Lung microvascular endothelial cell (primary cell): ENCODE measurements at regions not wholly inside any gene's neighbourhood (a gene's known extent, or its start where the extent isn't known, plus 50 kb on each side); places are given as distances from the start of the nearest gene placed in this dataset.

Experiments used
- DNase-seq, 2 donors: peaks; one replicate each; pipeline versions ENCODE4 v3.0.0 to v3.0.0-alpha.2; 2010; ENCODE audit warnings: low read depth in 2 of 2

- no peak for DNase-seq
Observed at GRCh38 chr16:80189476-80190175, 351.2 kb upstream of the DYNLRB2 start.

GRCh38 chr16:80176114-80176513 lies 364.7 kb upstream of the DYNLRB2 start:
- DNase-seq, result peak in 1 of 2 donors; percentile 5

GRCh38 chr16:80175011-80175410 lies 365.8 kb upstream of the DYNLRB2 start:
- DNase-seq, result no peak

DNA sequence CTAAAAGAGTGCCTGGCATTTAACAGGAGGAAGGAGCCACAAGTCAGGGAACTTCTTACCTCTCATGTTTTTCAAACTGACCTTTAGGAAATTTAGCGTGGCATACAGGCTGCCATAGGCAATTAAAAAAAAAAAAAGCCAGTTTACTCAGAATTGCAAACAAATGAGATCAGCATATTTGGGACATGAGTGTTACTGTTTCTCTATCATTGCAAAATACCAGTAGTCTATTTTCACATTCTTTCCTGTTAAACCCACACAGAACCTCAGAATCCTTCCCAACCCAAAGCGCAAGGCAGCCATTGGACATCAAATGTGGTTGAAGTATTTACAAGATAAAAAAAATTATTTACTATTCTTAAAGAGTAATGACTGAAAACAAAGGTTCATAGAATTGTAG lies 366.4 kb upstream of the DYNLRB2 start:
- DNase-seq, result peak in 1 of 2 donors; percentile 25

DNA sequence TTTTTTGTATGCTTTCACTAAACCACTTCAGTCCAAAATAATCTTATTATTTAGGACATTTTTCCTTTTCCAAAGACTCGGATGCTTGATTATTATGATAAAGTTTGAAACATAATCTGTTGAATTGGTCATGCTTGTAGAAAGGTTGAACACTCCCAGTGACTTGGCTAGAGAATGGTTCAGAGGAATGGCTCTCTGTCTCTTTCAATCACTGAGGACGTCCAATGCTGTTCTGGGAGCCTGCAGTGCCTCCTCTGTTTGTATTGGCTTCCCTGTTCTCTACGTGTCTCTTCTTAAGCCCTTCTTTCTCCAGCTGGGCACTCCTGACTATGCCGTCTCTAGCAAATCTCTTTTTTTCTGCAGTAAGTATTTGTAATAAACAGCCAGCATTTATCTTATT lies 369.0 kb upstream of the DYNLRB2 start:
- no peak for DNase-seq

GRCh38 chr16:80171199-80171598 lies 369.6 kb upstream of the DYNLRB2 start:
- DNase-seq, result no peak

GRCh38 chr16:80167657-80168390 lies 373.0 kb upstream of the DYNLRB2 start:
- no peak for DNase-seq

- no peak for DNase-seq
Observed at GRCh38 chr16:80166082-80166481, 374.7 kb upstream of the DYNLRB2 start.

GRCh38 chr16:80164966-80165550 lies 375.7 kb upstream of the DYNLRB2 start:
- DNase-seq, result no peak

DNA sequence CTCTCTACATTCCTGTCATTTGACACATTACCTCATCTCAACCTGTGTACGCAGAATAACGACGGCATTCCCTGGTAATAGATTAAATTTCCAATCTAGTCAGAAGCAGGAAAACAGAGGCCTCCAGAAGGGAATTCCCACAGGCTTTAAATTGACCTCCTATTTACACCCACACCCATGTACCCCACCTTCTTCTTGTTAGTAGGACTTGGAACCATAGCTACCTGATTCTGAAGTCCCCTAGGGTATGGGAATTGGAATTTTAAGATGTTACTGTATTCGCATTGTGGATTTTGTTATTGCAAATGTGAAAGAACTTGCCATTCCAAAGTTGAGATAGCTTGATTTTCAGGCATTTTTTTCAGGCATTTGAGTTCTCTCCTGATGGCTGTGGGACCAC lies 377.5 kb upstream of the DYNLRB2 start:
- DNase-seq, result no peak

- DNase-seq, result no peak
Observed at GRCh38 chr16:80161799-80162739, 378.7 kb upstream of the DYNLRB2 start.

DNA sequence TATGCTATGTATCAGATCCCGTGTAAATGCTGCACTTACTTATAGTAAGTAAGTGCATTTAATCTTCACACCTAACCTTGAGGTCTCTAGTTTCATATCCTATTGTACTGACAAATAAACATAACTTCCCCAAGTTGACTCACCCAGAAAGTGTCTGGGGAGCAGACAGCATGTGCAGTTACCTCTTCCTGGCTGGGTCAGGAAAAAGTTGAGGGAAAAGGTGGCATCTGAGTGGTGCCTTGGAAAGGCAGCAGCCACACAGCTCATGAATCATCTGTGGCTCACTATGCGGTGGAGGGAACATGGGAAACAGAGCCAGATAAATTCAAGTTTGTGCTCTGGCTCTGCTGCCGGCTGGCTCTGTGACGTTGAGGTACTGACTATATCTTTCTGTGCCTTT lies 382.0 kb upstream of the DYNLRB2 start:
- DNase-seq, result peak in 1 of 2 donors; percentile 88

DNA sequence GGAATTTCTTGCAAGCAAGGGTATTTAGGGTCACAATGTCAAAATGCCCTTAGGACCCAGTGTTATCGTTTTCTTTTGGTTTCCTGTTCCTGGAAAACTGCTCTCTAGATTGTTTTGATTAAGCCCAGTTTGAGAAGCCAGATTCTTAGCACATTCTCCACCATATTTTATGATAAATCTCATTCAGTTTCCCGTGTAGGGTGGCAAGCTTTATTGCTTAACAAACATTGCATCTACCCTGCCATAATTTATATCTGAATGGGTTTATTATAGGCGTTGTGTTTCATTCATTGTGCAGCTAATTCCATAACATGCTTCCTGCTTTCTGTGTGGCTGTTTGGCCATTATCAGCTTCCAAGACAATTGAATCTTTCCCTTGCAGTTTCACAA lies 389.1 kb upstream of the DYNLRB2 start:
- DNase-seq, result no peak

DNA sequence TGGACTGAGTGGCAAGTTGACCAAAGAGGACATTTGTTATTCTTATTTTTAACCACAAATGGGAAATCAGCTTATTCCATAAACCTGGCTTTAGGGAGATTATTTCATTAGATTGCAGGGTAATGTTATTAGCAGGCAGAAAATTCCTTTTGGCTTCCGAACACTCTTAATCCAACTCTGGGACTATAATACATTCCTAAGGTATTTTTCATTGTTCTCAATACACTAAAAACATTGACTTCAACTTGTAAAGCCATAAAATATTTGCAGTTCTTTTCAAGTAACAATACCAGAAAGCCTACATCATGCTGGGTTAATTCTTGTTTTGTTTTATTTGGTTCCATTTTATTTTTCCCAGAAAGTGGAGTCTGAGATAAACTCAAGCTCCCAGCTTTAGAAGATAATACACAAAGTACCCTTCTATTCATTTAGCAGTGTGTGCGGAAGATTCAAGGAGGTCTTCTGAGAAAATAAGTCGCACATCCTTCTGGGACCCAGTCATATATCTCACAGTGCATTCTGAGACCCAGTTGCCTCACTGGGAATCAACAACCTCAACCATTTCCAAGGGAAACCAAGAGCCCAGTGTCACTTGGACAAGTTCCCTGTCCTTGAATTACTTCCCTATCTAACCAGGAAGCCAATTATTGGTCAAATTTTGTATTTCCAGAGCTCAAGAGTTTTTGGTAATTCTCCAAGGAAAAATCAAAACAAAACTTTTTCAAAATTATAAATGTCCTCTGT lies 389.6 kb upstream of the DYNLRB2 start:
- no peak for DNase-seq

DNA sequence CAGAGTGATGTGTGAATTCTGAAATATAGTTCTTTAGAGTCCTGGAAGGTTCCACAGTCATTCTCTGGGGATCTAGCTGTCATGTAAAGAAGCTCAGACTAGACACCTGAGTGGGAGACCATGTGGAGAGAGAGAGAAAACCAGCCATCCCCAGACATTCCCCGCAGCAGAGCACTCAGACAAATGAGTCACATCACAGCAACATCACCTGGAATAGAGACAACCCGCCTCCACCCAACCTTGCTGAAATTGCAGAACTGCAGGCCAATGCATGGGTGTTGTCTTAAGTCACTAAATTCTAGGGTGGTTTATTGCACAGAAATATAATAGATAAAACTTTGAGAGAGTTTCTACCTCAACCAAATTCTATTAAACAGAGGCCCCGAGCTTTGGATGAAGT lies 392.0 kb upstream of the DYNLRB2 start:
- no peak for DNase-seq

- DNase-seq, result peak in 1 of 2 donors; percentile 16
Observed at GRCh38 chr16:80147026-80147655, 393.7 kb upstream of the DYNLRB2 start.

DNA sequence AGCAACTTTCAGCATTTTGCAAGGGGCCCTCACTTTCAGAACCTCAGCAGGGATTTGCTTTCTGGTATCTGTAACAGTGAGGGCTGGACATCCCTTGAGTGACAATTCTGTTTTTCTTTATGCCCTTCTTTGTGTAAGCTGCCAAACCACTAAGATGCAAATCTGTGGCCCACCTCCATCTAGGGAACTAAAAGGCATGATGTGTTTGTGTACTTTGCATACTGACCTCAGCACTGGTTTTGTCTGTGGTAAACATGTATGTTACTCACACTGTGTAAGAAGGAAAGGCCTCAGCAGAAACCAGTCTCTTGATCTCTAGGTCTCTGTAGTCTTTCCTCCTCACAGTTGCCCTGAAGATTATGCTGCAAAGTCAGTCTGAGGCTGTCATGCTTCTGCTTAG lies 396.6 kb upstream of the DYNLRB2 start:
- DNase-seq, result no peak

DNA sequence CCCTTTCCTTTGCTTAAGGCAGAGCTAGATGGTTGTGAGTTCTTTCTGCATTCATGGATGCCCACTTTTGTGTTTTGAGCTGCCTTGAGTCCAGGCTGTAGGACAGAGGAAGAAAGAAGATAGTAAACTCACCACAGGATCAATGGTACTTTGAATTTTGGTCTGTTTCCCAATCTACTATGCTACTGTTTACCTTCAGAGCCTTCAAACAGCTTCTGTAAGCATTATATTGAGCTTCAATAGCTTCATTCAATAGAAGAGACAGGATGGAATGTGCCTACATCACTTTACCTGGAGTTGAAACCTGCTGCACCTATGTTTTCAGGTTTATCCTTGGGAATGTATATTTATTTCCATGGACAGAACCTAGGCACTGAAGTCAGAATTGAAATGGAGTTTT lies 397.9 kb upstream of the DYNLRB2 start:
- no peak for DNase-seq

GRCh38 chr16:80142281-80142680 lies 398.5 kb upstream of the DYNLRB2 start:
- DNase-seq, result no peak

GRCh38 chr16:80129791-80130190 lies 411.0 kb upstream of the DYNLRB2 start:
- DNase-seq, result no peak

- DNase-seq, result no peak
Observed at GRCh38 chr16:80125677-80126076, 415.1 kb upstream of the DYNLRB2 start.
